Epithelial cell of esophagus (primary cell): ENCODE measurements at regions not wholly inside any gene's neighbourhood (a gene's known extent, or its start where the extent isn't known, plus 50 kb on each side); places are given as distances from the start of the nearest gene placed in this dataset.

Experiments used
- DNase-seq: peaks from one replicate; pipeline ENCODE4 v3.0.0; 2010; ENCODE audit warnings: low read depth
- H3K4me3 ChIP-seq: 2 replicates; pipeline ENCODE4 v1.5.1; 2011; ENCODE audit warnings: mild to moderate bottlenecking, low read length, control low read depth
- CTCF ChIP-seq: IDR thresholded peaks from 2 replicates; pipeline ENCODE4 v1.5.1; 2011; ENCODE audit warnings: low read depth, mild to moderate bottlenecking, low read length, control low read depth, inconsistent platforms; ENCODE audit not compliant: insufficient read depth; ENCODE audit errors: missing control alignments

DNA sequence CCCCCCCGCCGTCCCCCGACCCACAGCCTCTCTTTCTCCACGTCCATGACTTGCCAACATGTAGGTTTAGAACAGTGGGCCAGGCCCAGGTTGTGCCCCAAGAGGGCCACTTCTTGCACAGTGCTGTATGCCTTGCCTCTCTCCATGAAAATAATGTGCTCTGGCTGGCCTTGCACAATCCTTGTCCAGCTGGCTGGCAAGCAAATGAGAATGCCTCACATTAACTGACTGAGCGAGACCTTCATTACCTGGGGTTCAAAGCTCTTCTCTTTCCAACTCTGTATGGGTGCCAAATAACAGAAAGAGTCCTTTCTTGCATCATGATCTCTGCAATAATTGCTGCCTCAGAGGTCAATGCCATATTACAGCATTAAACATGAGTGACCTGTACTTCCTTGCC lies 416.6 kb downstream of the FGF13 start:
- TF ChIP-seq CTCF: no peak
- no peak overlapping the region for H3K4me3 ChIP-seq
- no peak for DNase-seq

DNA sequence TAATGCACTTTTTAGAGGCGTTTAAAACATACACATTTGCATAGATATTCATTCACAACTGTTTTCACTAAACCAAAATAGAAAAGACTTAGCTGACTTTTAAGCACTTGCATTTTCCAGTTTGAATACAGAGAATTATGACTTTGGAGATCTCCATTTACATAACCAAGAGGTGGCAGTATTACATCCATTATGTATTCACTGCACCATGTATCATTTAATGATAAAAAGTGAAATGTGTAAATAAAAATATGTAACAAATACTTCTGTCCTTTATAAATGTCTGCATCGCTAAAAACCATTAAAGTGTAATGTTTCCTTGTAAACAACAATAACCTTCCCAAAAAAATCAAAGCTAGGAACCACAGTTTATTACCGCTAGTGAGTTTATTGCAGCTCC lies 413.2 kb downstream of the FGF13 start:
- no peak overlapping the region for H3K4me3 ChIP-seq
- TF ChIP-seq CTCF: no peak
- no peak for DNase-seq

GRCh38 chrX:138345801-138346200 lies 365.7 kb downstream of the FGF13 start:
- TF ChIP-seq CTCF: no peak
- H3K4me3 ChIP-seq: no peak overlapping the region
- DNase-seq: peak; percentile 1

DNA sequence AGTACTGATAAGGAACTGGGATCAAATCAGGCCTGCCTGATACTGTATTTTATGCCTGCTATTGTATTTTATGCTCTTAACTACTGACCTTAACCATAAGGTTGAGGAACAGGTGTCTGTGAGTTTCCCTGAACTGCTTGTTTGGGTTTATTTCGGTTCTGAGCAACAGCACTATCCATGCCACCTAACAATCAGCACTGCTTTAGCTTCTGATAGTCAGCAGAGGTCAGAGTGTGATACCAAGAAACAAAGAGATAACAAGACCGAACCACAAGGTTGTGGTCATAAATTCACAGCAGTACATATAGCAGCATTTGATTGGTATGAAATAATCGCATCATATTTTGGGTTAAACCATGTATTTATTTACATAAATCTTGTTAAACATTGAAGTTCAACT lies 362.2 kb downstream of the FGF13 start:
- no peak overlapping the region for H3K4me3 ChIP-seq
- no peak for TF ChIP-seq CTCF
- no peak for DNase-seq

DNA sequence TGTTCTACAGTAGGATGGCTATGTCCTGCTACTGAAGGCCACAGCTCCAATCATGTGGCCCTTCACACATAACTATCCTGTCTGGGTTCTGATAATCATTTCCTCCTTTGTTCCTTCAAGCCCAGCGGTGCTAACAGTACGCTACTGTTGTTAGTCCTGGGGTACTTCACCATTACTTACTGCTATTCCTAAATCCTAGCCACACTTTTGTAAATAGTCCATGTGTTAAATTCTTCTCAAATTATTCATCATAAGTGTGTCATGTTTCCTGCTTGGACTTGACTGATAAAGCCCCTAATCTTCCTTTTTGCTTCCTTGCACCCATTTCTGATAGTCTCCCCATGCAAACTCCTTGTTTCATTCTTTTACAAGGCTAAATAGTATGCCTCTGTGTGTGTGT lies 332.6 kb downstream of the FGF13 start:
- H3K4me3 ChIP-seq: no peak overlapping the region
- TF ChIP-seq CTCF: no peak
- DNase-seq: no peak

GRCh38 chrX:138408101-138408500 lies 303.4 kb downstream of the FGF13 start:
- DNase-seq: no peak
- no peak overlapping the region for H3K4me3 ChIP-seq
- TF ChIP-seq CTCF: no peak

- no peak for TF ChIP-seq CTCF
- DNase-seq: no peak
- no peak overlapping the region for H3K4me3 ChIP-seq
Observed at GRCh38 chrX:138411048-138411447, 300.5 kb downstream of the FGF13 start.
